CD14-positive monocyte (primary cell): ENCODE measurements at regions not wholly inside any gene's neighbourhood (a gene's known extent, or its start where the extent isn't known, plus 50 kb on each side); places are given as distances from the start of the nearest gene placed in this dataset.

Source experiments
- DNase-seq, 3 donors: peaks; one replicate each; pipeline ENCODE4 v3.0.0-alpha.2; 2011 to 2022
- H2AFZ ChIP-seq: 2 replicates; pipeline ENCODE4 v1.6.0; 2012; ENCODE audit warnings: mild to moderate bottlenecking, low read depth, low read length, inconsistent platforms; ENCODE audit not compliant: insufficient read depth, poor library complexity, severe bottlenecking
- H3K27ac ChIP-seq, 2 donors: 1 replicate in 1 of 2; 2 replicates in 1 of 2; pipeline ENCODE4 v1.5.1; 2012 to 2013; ENCODE audit warnings: low read length in 2 of 2, control low read depth in 1 of 2, inconsistent platforms in 1 of 2, low read depth in 1 of 2, mild to moderate bottlenecking in 1 of 2
- H3K27me3 ChIP-seq, 2 donors: one replicate each; pipeline versions ENCODE4 v1.6.0 to v1.6.1; 2011 to 2013; ENCODE audit warnings: low read length in 2 of 2; ENCODE audit not compliant: control insufficient read depth in 2 of 2, insufficient read depth in 2 of 2
- H3K36me3 ChIP-seq, 2 donors: replicated peaks in 1 of 2; 1 replicate in 1 of 2; 2 replicates in 1 of 2; pipeline versions ENCODE4 v1.5.1 to v1.6.1; 2012 to 2013; ENCODE audit warnings: low read length in 2 of 2, control low read depth in 1 of 2, inconsistent platforms in 1 of 2, mild to moderate bottlenecking in 1 of 2; ENCODE audit not compliant: insufficient read depth in 2 of 2, control insufficient read depth in 1 of 2
- H3K4me1 ChIP-seq, 2 donors: 1 replicate in 1 of 2; 2 replicates in 1 of 2; pipeline versions ENCODE4 v1.5.1 to v1.6.1; 2012 to 2013; ENCODE audit warnings: low read length in 2 of 2, control low read depth in 1 of 2, inconsistent platforms in 1 of 2, mild to moderate bottlenecking in 1 of 2, moderate library complexity in 1 of 2; ENCODE audit not compliant: insufficient read depth in 2 of 2, control insufficient read depth in 1 of 2
- H3K4me2 ChIP-seq: replicated peaks from 2 replicates; pipeline ENCODE3; 2012; ENCODE audit warnings: low read length, moderate library complexity, mild to moderate bottlenecking; ENCODE audit not compliant: poor library complexity, severe bottlenecking; ENCODE audit errors: extremely low read depth
- H3K4me3 ChIP-seq, 3 experiments: fragments of 200-600 bp in 1 of 3; sonication (generic) in 1 of 3; replicated peaks in 1 of 3; 1 replicate in 2 of 3; 2 replicates in 1 of 3; pipeline ENCODE4 v1.5.1; 2011 to 2013; ENCODE audit warnings: low read length in 3 of 3, mild to moderate bottlenecking in 3 of 3, control low read depth in 2 of 3, low read depth in 2 of 3, inconsistent platforms in 1 of 3, moderate library complexity in 1 of 3
- H3K79me2 ChIP-seq: 2 replicates; pipeline ENCODE4 v1.6.0; 2012; ENCODE audit warnings: mild to moderate bottlenecking, control low read depth, inconsistent platforms, low read length, moderate library complexity; ENCODE audit not compliant: insufficient read depth
- H3K9ac ChIP-seq: 2 replicates; pipeline ENCODE4 v1.6.0; 2017; ENCODE audit warnings: low read length, mild to moderate bottlenecking; ENCODE audit not compliant: insufficient read depth, poor library complexity, severe bottlenecking
- H3K9me3 ChIP-seq, 2 donors: replicated peaks in 1 of 2; 1 replicate in 1 of 2; 2 replicates in 1 of 2; pipeline versions ENCODE4 v1.5.1 to v1.6.1; 2012 to 2013; ENCODE audit warnings: low read length in 2 of 2, control low read depth in 1 of 2; ENCODE audit not compliant: control insufficient read depth in 1 of 2, insufficient read depth in 1 of 2
- H4K20me1 ChIP-seq: 2 replicates; pipeline ENCODE4 v1.6.0; 2012; ENCODE audit warnings: mild to moderate bottlenecking, low read length, control low read depth, moderate library complexity; ENCODE audit not compliant: insufficient read depth
- H3K27ac Mint-ChIP-seq, 7 donors: one replicate each; pipeline ENCODE4 v1.8.0; 2020; ENCODE audit warnings: mild to moderate bottlenecking in 7 of 7, mixed read lengths in 7 of 7, moderate library complexity in 6 of 7, inconsistent platforms in 2 of 7
- H3K27me3 Mint-ChIP-seq, 3 donors: one replicate each; pipeline ENCODE4 v1.8.0; 2021 to 2022; ENCODE audit warnings: low read depth in 3 of 3, mild to moderate bottlenecking in 3 of 3, mixed read lengths in 3 of 3, moderate library complexity in 3 of 3, inconsistent platforms in 1 of 3
- H3K36me3 Mint-ChIP-seq, 2 donors: one replicate each; pipeline ENCODE4 v1.8.0; 2020; ENCODE audit warnings: mixed read lengths in 2 of 2, inconsistent platforms in 1 of 2, mild to moderate bottlenecking in 1 of 2
- H3K4me1 Mint-ChIP-seq: one replicate; pipeline ENCODE4 v1.8.0; 2020; ENCODE audit warnings: mild to moderate bottlenecking, mixed read lengths
- H3K4me3 Mint-ChIP-seq, 2 donors: one replicate each; pipeline ENCODE4 v1.8.0; 2020; ENCODE audit warnings: mild to moderate bottlenecking in 2 of 2, mixed read lengths in 2 of 2, moderate library complexity in 1 of 2
- H3K9me3 Mint-ChIP-seq, 7 donors: one replicate each; pipeline ENCODE4 v1.8.0; 2020 to 2022; ENCODE audit warnings: mixed read lengths in 7 of 7, mild to moderate bottlenecking in 6 of 7, moderate library complexity in 6 of 7, inconsistent platforms in 2 of 7
- CTCF ChIP-seq: fragments of 200-600 bp; IDR thresholded peaks from one replicate; pipeline ENCODE4 v1.8.0; 2022; ENCODE audit warnings: antibody characterized with exemption, mild to moderate bottlenecking
- WGBS: methylation state at CpG from one replicate; pipeline ENCODE4 v1.1.5; 2013; ENCODE audit warnings: missing lambda C conversion rate; ENCODE audit not compliant: insufficient coverage; 5-methylcytosine and 5-hydroxymethylcytosine counted together
- intact Hi-C, 2 donors: fragments of 100-400 bp; cut with micrococcal nuclease; formaldehyde crosslinking; loops; one replicate each; pipeline versions ENCODE4 v1.15.0 to v1.15.1; 2023

GRCh38 chr4:3656416-3657356 is 109.5 kb upstream of the ADRA2C start:
- Mint-ChIP-seq H3K27ac (peak overlapping the region in 1 of 7 donors; percentile 14), H3K27me3 (peaks cover 15 to 43% (median 19%) of the 10 kb centered on the region in 3 donors), H3K4me3 (peak overlapping the region in 1 of 2 donors; percentile 6), H3K36me3 (no peaks in the 10 kb centered on the region), H3K9me3 (no peaks in the 10 kb centered on the region), H3K4me1 (no peaks in the 10 kb centered on the region)
- Histone ChIP-seq H4K20me1 (no peaks in the 10 kb centered on the region), H3K4me1 (no peaks in the 10 kb centered on the region), H3K9me3 (no peaks in the 10 kb centered on the region), H3K27ac (no peak overlapping the region), H3K9ac (no peak overlapping the region), H3K4me3 (no peak overlapping the region), H3K27me3 (no peaks in the 10 kb centered on the region), H3K79me2 (no peaks in the 10 kb centered on the region), H2AFZ (no peak overlapping the region), H3K4me2 (no peak overlapping the region), H3K36me3 (no peaks in the 10 kb centered on the region)
- TF ChIP-seq CTCF = no peak
- DNase-seq = no peak
- 78% methylated on average over 20 of the region's 24 CpGs for WGBS
- intact Hi-C loops = no loop called here

- Histone ChIP-seq H3K4me1 (no peaks in the 10 kb centered on the region), H3K4me3 (no peak overlapping the region), H4K20me1 (no peaks in the 10 kb centered on the region), H3K4me2 (no peak overlapping the region), H3K27me3 (no peaks in the 10 kb centered on the region), H3K36me3 (no peaks in the 10 kb centered on the region), H3K27ac (no peak overlapping the region), H3K9me3 (no peaks in the 10 kb centered on the region), H3K9ac (no peak overlapping the region), H3K79me2 (no peaks in the 10 kb centered on the region), H2AFZ (no peak overlapping the region)
- H3K27ac Mint-ChIP-seq = no peak overlapping the region
- 51% methylated on average over 8 of the region's 8 CpGs for WGBS
- peak overlapping the region in 1 of 2 donors; percentile 6 for H3K4me3 Mint-ChIP-seq
- no peak for TF ChIP-seq CTCF
- no peaks in the 10 kb centered on the region for H3K4me1 Mint-ChIP-seq
- no peak for DNase-seq
- intact Hi-C loops = no loop called here
- H3K36me3 Mint-ChIP-seq = no peaks in the 10 kb centered on the region
- no peaks in the 10 kb centered on the region for H3K9me3 Mint-ChIP-seq
- H3K27me3 Mint-ChIP-seq = peaks cover 15 to 43% (median 19%) of the 10 kb centered on the region in 3 donors
Measured at GRCh38 chr4:3655963-3656362, 110.2 kb upstream of the ADRA2C start.
